HCT116 (cell line): ENCODE measurements at regions not wholly inside any gene's neighbourhood (a gene's known extent, or its start where the extent isn't known, plus 50 kb on each side); places are given as distances from the start of the nearest gene placed in this dataset.

Experiments
- ATAC-seq: fragments of 200-7000 bp; cut with Tn5 transposase; 2 replicates; pipeline ENCODE4 v1.9.1; 2020; ENCODE audit warnings: mild to moderate bottlenecking, moderate library complexity
- BruUV-seq: library from RNA; stranded (reverse); fragments of 400-500 nt; replicated peaks from 2 replicates; lab custom pipeline; 2021; lab: Mats Ljungman, UMichigan
- CTCF ChIA-PET: fragments of 300-600 bp; sonication (Branson Sonifier 250); formaldehyde crosslinking; loops from one replicate; lab custom pipeline; 2021; ENCODE audit warnings: antibody characterized with exemption; lab: Charles Lee
- POLR2A ChIA-PET: fragments of 300-600, 350-600 bp; sonication (Branson Sonifier 250); formaldehyde crosslinking; loops from one replicate; lab custom pipeline; 2021; ENCODE audit warnings: antibody characterized with exemption; lab: Charles Lee
- RAD21 ChIA-PET, 2 experiments: fragments of 300-600 bp; sonication (Branson Sonifier 250); formaldehyde crosslinking; loops; one replicate each; lab custom pipeline; 2023; ENCODE audit warnings: low total read pairs in 2 of 2; ENCODE audit not compliant: uncharacterized antibody in 2 of 2, unreplicated experiment in 2 of 2, low non-redundant PET in 1 of 2; lab: Charles Lee
- DNase-seq: peaks from one replicate; pipeline ENCODE4 v3.0.0-alpha.2; 2010; ENCODE audit warnings: low read depth, low spot score
- H2AFZ ChIP-seq: fragments of 200-600 bp; shearing (Covaris generic), sonication (generic); 2 replicates; pipeline ENCODE4 v1.6.1; 2017; ENCODE audit warnings: low read depth, mixed run types, mixed read lengths, antibody characterized with exemption, low read length; ENCODE audit not compliant: poor library complexity, severe bottlenecking
- H3K27ac ChIP-seq: 2 replicates; pipeline ENCODE4 v1.5.1; 2012; ENCODE audit warnings: low read depth, low read length
- H3K27me3 ChIP-seq: fragments of 200-600 bp; sonication (generic); 2 replicates; pipeline ENCODE4 v1.6.1; 2016; ENCODE audit warnings: mixed run types, low read length, mixed read lengths; ENCODE audit not compliant: insufficient read depth
- H3K36me3 ChIP-seq, 2 experiments: fragments of 200-500 bp in 1 of 2; fragments of 200-600 bp in 1 of 2; sonication (Bioruptor generic) in 1 of 2; sonication (generic) in 1 of 2; 2 replicates each; pipeline versions ENCODE4 v1.5.1 to v1.6.1; 2014 to 2016; ENCODE audit warnings: low read length in 2 of 2, inconsistent platforms in 1 of 2, mixed read lengths in 1 of 2, mixed run types in 1 of 2; ENCODE audit not compliant: insufficient read depth in 2 of 2, control insufficient read depth in 1 of 2
- H3K4me1 ChIP-seq, 2 experiments: fragments of 200-600 bp in 1 of 2; sonication (generic) in 1 of 2; 2 replicates each; pipeline versions ENCODE4 v1.5.1 to v1.6.1; 2012 to 2017; ENCODE audit warnings: low read length in 2 of 2, inconsistent platforms in 1 of 2, mild to moderate bottlenecking in 1 of 2, mixed read lengths in 1 of 2, mixed run types in 1 of 2, moderate library complexity in 1 of 2; ENCODE audit not compliant: insufficient read depth in 2 of 2, control insufficient read depth in 1 of 2
- H3K4me2 ChIP-seq: fragments of 200-600 bp; sonication (generic); 2 replicates; pipeline ENCODE4 v1.6.1; 2017; ENCODE audit warnings: mixed run types, low read length, mixed read lengths
- H3K4me3 ChIP-seq, 2 experiments: fragments of 200-600 bp in 1 of 2; sonication (generic) in 1 of 2; replicated peaks in 1 of 2; 2 replicates each; pipeline ENCODE4 v1.5.1; 2011 to 2016; ENCODE audit warnings: low read length in 2 of 2, control low read depth in 1 of 2, low read depth in 1 of 2, mild to moderate bottlenecking in 1 of 2, mixed read lengths in 1 of 2, mixed run types in 1 of 2
- H3K79me2 ChIP-seq: fragments of 200-600 bp; sonication (generic); 2 replicates; pipeline ENCODE4 v1.6.1; 2017; ENCODE audit warnings: mild to moderate bottlenecking, mixed run types, low read length, moderate library complexity, mixed read lengths; ENCODE audit not compliant: insufficient read depth
- H3K9ac ChIP-seq: fragments of 200-600 bp; sonication (generic); 2 replicates; pipeline ENCODE4 v1.6.1; 2016; ENCODE audit warnings: low read length, mixed read lengths
- H3K9me2 ChIP-seq: fragments of 200-600 bp; sonication (generic), shearing (Covaris generic); 2 replicates; pipeline ENCODE4 v1.6.1; 2017; ENCODE audit warnings: mixed run types, mild to moderate bottlenecking, moderate library complexity; ENCODE audit not compliant: insufficient read depth
- H3K9me3 ChIP-seq, 2 experiments: fragments of 200-500 bp in 1 of 2; fragments of 200-600 bp in 1 of 2; sonication (Bioruptor generic) in 1 of 2; sonication (generic) in 1 of 2; 2 replicates each; pipeline ENCODE4 v1.6.1; 2014 to 2017; ENCODE audit warnings: low read length in 2 of 2, mixed read lengths in 2 of 2, inconsistent platforms in 1 of 2, low read depth in 1 of 2, mild to moderate bottlenecking in 1 of 2, mixed run types in 1 of 2, moderate library complexity in 1 of 2; ENCODE audit not compliant: control insufficient read depth in 1 of 2, insufficient read depth in 1 of 2
- H4K20me1 ChIP-seq: fragments of 200-600 bp; sonication (generic), shearing (Covaris generic); 2 replicates; pipeline ENCODE4 v1.6.1; 2017; ENCODE audit warnings: mixed run types, mild to moderate bottlenecking, moderate library complexity; ENCODE audit not compliant: insufficient read depth
- CBX3 ChIP-seq: IDR thresholded peaks from 2 replicates; pipeline ENCODE4 v1.6.1; 2012; ENCODE audit warnings: low read depth
- CEBPB ChIP-seq: IDR thresholded peaks from 2 replicates; pipeline ENCODE4 v1.6.1; 2012; ENCODE audit warnings: low read depth
- EGR1 ChIP-seq: IDR thresholded peaks from 2 replicates; pipeline ENCODE4 v1.6.1; 2012; ENCODE audit warnings: low read depth
- ELF1 ChIP-seq: IDR thresholded peaks from 2 replicates; pipeline ENCODE4 v1.6.1; 2012; ENCODE audit warnings: low read depth, borderline replicate concordance
- EZH2phosphoT487 ChIP-seq: fragments of 200-600 bp; IDR thresholded peaks from 2 replicates; pipeline ENCODE4 v1.6.1; 2018; ENCODE audit warnings: antibody characterized with exemption, borderline replicate concordance
- FOSL1 ChIP-seq: IDR thresholded peaks from 2 replicates; pipeline ENCODE4 v1.6.1; 2012; ENCODE audit warnings: low read depth
- JUND ChIP-seq: IDR thresholded peaks from 2 replicates; pipeline ENCODE4 v1.6.1; 2012
- MAX ChIP-seq: IDR thresholded peaks from 2 replicates; pipeline ENCODE4 v1.6.1; 2012
- POLR2AphosphoS5 ChIP-seq: IDR thresholded peaks from 2 replicates; pipeline ENCODE4 v1.6.1; 2011; ENCODE audit warnings: mild to moderate bottlenecking, low read depth, low read length, moderate library complexity
- RAD21 ChIP-seq: IDR thresholded peaks from 2 replicates; pipeline ENCODE4 v1.6.1; 2012; ENCODE audit warnings: low read depth, mild to moderate bottlenecking
- SP1 ChIP-seq: IDR thresholded peaks from 2 replicates; pipeline ENCODE4 v1.6.1; 2012; ENCODE audit warnings: low read depth
- ZBTB33 ChIP-seq: IDR thresholded peaks from 2 replicates; pipeline ENCODE4 v1.6.1; 2011; ENCODE audit warnings: mild to moderate bottlenecking, low read length, moderate library complexity; ENCODE audit not compliant: insufficient replicate concordance; ENCODE audit errors: extremely low read depth
- ZFX ChIP-seq: fragments of 450-650 bp; IDR thresholded peaks from 2 replicates; pipeline ENCODE4 v1.6.1; 2017
- ZNF274 ChIP-seq: fragments of 200-500 bp; sonication (Bioruptor generic); IDR thresholded peaks from 2 replicates; pipeline ENCODE4 v1.6.1; 2014; ENCODE audit warnings: mild to moderate bottlenecking, low read depth, low read length, inconsistent platforms
- intact Hi-C: fragments of 100-400 bp; cut with micrococcal nuclease; formaldehyde crosslinking; loops from 2 replicates; pipeline ENCODE4 v1.10.0; 2022

GRCh38 chr7:98520356-98520951 lies 96.6 kb upstream of the NPTX2 start:
- TF ChIP-seq MAX: no peak
- TF ChIP-seq ZFX: no peak
- TF ChIP-seq EZH2phosphoT487: no peak
- TF ChIP-seq CBX3: no peak
- TF ChIP-seq RAD21: no peak
- no peak for TF ChIP-seq FOSL1
- TF ChIP-seq, all 23 proteins: peak for 0
- Histone ChIP-seq H3K4me1 (no peaks in the 10 kb centered on the region), H3K36me3 (no peaks in the 10 kb centered on the region), H3K79me2 (no peaks in the 10 kb centered on the region), H3K9me2 (no peaks in the 10 kb centered on the region), H3K4me3 (no peak overlapping the region), H3K9ac (no peak overlapping the region), H3K4me2 (no peak overlapping the region), H3K9me3 (0 out of 4 replicates have a peak, but pooled peaks cover 0 to 5% of the 10 kb centered on the region in 2 experiments), H3K27ac (no peak overlapping the region), H2AFZ (no peak overlapping the region), H4K20me1 (no peaks in the 10 kb centered on the region), H3K27me3 (no peaks in the 10 kb centered on the region)
- DNase-seq (peak; percentile 3), ATAC-seq (peak; percentile 89)
- no TSS peak for BruUV-seq
- ChIA-PET RAD21 (interaction anchor here in 1 of 2 experiments (0.6 kb wide), 1 partner anchor 365 kb away, joined by 5 read pairs; no protein-coding TSS in a partner anchor), POLR2A (no interaction called here), CTCF (no interaction called here)
- intact Hi-C loops: no loop called here

GRCh38 chr7:98518159-98518947 lies 98.7 kb upstream of the NPTX2 start:
- Histone ChIP-seq H3K27ac (no peak overlapping the region), H3K27me3 (no peaks in the 10 kb centered on the region), H3K4me3 (no peak overlapping the region), H3K4me2 (no peak overlapping the region), H2AFZ (no peak overlapping the region), H3K9me3 (0 out of 4 replicates have a peak, but pooled peaks cover 0 to 4% of the 10 kb centered on the region in 2 experiments), H3K9me2 (no peaks in the 10 kb centered on the region), H3K36me3 (no peaks in the 10 kb centered on the region), H3K79me2 (no peaks in the 10 kb centered on the region), H4K20me1 (no peaks in the 10 kb centered on the region), H3K9ac (no peak overlapping the region), H3K4me1 (no peaks in the 10 kb centered on the region)
- BruUV-seq: no TSS peak
- DNase-seq (no peak), ATAC-seq (no peak)
- ChIA-PET RAD21 (no interaction called here), POLR2A (no interaction called here), CTCF (no interaction called here)
- intact Hi-C loops: no loop called here
- TF ChIP-seq RAD21 (no peak), CEBPB (no peak), POLR2AphosphoS5 (no peak), ZBTB33 (no peak), JUND (no peak), ZFX (no peak), EGR1 (no peak), CBX3 (no peak), ELF1 (no peak), ZNF274 (no peak), SP1 (no peak)
